Glomerular endothelial cell (primary cell): ENCODE measurements at regions not wholly inside any gene's neighbourhood (a gene's known extent, or its start where the extent isn't known, plus 50 kb on each side); places are given as distances from the start of the nearest gene placed in this dataset.
"Not testable (repeated sequence)": the region's sequence is repeated elsewhere in the genome, so short reads cannot be mapped to it uniquely, and the experiment has no call there.

Experiments used
- DNase-seq: peaks from one replicate; pipeline ENCODE4 v3.0.0-alpha.2; 2011; ENCODE audit warnings: low read depth, low spot score; ENCODE audit errors: extremely low read depth

DNA sequence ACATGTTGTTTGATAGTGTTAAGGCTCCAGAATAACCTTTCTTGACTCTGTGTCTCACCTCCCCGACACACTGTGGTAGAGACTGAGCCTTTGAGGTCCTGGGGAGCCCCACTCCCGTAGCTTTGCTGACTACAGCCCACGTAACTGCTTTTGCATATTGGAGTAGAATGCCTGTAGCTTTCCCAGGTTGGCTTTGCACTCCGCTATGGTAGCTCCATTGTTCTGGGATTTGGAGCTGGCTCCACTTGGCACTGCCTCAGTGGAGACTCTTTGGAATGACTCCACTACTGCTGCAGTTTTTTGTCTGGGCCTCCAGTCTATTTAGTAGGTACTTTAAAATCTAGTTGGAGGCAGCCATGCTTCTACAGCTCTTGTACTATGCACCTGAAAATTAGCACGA lies 56.2 kb upstream of the ANXA1 start:
- DNase-seq, result no peak

DNA sequence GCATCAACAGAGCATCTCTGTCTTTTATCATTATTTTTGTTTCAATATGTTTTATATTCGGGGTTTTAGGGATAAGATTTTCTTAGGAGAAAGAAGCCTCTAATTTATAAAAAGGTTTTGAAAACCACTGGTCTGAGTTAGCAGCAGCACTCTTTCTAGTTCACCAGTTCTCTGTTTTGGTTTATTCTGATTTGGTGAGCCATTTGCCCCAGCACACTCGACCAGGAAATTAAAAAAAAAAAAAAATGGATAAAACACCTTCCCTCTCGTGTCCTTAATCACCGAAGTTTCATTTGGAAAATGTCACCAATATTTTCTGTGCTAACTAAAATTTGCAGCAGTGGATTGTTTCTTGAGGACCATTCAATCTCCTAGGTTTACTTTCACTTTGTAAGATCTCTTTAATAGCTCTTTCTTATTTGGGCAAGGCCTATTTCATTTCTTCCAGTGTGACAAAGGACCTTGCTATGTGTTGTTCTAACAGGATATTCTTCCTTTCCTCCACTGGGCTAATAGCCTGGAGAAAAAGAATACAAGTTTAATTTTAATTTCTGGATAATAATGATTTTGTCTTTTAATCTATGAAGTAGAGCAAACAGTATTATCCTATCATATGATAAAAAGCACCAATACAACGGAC lies 57.8 kb upstream of the ANXA1 start:
- no peak for DNase-seq

DNA sequence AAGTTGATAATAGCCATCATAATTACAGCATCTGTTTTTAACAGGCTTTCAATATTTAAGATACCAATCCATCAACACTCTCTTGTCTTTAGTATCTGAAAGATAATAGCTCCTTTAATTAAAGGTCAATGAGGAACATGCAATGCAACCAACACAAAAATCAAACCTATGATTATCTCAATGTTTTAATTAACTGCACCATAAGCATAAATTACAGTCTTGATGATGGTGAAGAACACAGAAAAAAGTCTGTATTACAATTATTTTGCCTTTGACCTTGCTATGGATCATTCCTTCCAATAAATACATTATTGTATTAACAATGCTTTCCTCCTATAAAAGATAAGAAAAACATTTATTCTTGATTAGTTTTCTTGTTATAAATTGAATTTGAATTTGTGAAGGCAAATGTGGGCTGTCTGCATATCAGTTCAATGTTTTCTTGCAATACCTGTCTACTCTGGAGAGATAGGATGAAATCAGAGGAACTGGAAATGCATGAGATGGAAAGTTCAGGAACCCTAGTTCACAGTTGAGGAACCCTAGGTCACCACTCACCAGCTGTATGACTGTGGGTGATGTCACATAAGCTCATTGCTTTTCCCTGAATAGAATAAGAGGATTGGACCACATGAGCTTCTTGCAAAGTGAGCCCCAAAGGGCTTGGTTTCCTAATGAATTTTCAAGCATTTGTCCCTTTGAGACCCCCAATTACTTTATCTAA lies 58.5 kb upstream of the ANXA1 start:
- no peak for DNase-seq

DNA sequence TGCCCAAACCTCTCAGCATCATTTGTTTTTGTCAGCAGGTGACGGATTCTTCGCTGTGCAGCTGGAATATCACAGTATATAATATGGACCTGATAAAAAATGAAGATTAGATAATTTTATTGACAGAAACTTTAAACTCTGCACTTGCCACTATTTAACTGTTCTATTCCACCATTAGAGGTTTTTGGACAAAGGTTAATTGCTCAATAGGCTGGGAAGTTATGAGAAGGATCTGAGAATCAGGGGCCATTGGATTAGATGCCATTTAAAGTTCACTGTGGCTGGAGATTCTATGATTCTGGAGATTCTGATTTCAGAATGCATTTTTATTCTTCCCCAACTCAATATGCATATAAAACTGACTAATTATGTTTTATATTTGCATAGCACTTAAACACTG lies 59.8 kb upstream of the ANXA1 start:
- DNase-seq, result no peak

DNA sequence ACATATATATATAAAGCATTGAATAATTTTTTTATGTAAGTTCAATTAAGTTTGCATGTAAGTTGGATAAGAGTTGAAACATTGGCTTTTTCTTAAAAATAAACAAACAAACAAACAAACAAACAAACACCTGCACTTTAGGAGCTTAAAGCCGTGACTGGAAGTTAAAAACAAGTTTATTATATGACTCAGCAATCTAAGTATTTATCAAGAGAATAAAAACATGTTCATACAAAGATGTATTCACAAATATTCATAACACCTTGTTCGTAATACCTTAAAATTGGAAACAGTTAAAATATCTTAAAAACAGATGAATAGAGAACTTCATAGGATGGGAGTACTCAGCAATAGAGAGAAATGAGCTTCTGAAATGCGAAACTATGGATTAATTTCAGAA lies 61.5 kb upstream of the ANXA1 start:
- DNase-seq, result no peak

DNA sequence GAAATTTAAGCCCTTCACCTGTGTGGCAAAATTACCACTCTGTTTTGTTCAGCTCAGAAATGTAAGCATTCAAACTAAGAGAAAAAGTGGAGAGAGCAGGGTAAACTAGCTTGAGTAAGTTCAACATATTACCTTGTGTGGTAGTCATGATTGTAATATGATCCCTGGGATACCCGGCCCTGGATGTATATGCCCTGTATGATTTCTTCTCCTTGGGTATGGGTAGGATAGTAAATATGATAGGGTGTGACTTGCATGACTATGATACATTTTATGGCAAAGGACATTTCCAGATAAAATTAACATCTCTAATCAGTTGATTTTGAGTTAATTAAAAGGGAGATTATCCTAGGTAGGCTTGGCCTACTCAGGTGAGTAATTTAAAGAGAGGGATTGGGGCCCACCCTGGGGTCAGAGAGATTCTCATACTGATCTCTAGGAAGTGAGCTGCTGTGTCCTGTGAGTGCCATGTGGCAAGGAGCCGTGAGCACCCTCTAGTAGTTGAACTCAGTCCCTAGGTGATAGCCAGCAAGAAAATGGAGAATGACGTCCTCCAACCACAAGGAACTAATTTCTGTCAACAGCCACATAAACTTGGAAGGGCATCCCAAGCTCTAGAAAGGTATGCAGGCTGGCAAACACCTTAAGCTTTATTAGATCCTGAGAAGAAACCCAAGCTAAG lies 62.2 kb upstream of the ANXA1 start:
- no peak for DNase-seq

DNA sequence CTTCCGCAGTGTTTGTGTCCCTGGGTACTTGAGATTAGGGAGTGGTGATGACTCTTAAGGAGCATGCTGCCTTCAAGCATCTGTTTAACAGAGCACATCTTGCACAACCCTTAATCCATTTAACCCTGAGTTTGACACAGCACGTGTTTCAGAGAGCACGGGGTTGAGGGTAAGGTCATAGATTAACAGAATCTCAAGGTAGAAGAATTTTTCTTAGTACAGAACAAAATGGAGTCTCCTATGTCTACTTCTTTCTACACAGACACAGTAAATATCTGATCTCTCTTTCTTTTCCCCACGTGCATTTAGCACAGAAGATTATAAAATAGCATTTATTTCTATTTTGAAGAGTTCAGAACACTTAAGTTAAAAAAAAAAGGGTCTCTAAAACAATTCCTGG lies 63.8 kb upstream of the ANXA1 start:
- not testable (repeated sequence) for DNase-seq

DNA sequence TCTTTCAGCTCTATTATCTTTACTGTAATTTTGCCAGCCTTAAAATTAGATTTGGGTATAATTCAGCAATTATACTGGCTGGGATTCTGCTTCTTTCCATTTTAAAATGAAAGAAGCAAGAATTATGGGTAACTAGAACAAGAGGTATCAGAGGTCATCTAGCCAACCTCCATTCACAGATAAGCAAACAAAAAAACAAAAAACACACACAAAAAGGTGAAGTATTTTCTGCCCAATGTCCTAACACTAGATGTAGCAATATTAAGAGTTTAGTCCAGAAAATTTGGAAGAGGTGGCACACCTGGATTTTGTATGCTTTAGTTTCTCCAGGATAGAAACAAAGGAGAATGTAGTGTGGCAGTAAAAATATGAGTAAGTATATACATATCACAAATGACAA lies 68.1 kb upstream of the ANXA1 start:
- no peak for DNase-seq

DNA sequence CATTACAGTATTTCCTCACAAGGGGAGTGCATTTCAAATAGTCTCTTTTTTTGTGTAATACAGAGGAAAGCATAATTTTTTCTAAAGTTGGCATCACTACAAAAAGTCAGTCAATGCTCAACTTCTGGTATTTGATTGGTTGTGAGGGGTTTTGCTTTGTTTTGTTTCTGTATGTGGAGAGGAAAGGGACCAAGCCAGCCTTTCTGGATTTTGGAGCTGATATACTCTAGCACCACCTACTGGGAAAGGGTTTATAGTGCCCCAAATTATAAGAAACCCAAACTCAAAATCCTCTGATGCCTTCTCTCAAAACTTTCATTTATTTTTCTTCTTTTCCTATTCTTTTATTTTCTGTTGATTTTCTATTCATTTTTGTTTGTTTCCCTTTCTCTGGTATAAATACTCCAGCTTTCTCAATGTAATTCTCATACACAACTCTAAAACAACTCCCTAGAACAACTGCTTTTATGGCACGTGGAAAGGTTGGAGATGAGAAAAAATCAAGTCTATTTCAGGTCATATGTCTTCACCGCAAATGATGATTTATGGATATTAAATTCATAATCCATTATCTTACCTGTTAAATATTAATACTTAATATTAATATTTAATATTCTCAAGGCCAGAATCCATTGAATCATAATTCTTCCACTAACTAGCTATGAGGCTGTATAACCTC lies 69.5 kb upstream of the ANXA1 start:
- peak; percentile 74 for DNase-seq

DNA sequence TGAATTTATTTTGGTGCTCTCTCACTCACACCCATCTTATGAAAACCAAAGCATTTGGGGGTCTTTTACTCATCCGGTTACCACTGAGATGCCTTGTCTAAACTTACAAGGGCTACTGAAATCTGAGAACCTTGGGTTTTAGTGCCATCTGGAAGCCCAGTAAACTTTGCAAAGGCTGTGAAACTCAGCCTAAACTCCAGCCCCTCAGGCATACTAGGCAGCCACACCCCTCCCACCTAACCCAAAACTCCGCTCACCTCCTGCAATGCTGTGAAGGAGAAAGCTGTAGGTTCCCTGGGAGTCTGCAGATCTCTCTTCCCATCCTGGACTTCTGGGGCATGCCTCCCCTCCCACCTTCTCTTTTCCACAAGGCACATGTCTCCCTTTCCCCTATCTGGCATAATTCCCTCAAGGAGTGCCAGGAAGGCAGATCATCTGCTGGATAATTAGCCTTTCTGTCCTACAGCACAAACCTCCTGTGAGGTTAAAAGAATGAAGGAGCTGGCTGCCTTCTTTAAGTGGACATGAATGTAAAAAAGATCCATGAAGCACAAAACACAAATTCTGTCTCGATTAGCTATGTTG lies 71.5 kb upstream of the ANXA1 start:
- DNase-seq, result no peak

DNA sequence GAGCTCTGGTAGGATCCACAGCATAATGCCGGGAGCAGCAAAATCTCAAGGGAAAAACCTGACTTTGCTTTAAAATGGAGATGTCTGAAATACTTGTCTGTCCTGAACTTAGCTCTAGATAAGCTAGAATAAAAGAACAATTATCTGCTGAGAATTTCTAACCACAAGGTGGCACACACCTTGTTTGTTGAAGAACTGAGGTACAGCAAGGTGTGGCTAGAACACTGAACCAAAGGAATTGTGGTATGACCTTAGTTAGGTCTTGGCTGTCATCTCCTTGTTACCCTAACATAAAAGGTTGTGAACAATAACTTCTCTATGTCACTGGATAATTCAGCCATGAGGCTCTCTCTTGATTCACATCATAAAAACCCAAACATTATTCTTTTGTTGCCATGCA lies 72.3 kb upstream of the ANXA1 start:
- no peak for DNase-seq

DNA sequence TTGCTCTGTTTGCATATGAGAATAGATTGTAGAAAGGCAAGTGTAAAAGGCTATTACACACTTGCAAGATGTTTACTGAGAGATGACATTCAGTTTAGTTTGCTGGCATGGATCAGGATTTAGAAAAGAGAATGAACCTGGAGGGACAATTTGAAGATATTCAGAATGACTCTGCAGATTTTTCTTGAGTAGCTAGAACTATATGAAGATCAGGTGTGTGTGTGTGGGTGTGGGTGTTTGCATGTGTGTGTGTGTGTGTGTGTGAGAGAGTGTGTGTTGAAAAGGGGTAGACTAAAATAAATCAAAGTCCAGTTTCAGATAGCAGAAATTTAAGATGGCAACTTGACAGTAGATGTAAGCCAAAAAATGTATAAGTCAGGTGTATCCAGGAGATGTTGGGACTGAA lies 74.0 kb upstream of the ANXA1 start:
- DNase-seq, result no peak

DNA sequence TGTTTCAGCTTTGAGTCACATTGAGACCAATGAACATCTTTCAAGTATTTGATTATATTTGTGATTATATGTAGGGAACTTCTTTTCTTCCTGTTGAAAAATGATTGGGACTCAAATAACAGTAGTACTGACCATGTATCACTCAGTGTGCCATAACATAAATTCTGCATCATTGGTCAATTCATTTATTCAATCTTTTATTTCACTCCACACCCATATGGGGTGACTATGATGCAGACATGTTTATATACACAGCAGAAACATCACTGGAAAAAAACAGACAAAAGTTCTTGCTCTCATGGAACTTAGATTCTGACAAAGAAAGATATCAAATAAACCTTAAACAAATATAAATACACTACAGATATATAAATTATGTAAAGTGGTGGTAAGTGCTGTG lies 74.7 kb upstream of the ANXA1 start:
- DNase-seq, result no peak

DNA sequence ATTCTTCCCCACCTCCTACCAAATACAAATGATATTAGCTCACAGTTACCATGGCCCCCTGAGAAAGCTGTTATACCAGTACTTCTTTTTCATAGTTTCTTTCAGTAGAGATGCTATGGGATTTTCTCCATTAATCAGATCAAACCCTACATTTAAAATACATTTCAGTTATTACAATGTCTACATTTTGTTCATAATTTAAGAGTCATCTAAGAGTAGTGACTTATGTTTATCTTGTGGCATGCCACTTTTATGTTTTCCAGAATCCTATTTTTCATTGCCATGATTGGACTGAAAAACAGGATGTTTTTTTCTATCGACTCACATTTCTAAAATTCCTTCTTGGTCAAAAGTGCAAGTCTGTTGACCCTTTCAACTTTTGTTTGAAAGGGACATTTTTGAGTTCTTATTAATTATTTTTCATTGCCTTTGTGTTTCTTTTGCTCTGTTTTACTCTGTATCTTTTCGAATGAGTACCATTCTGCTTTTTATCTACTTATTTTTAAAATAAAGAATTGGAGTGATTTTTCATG lies 77.4 kb upstream of the ANXA1 start:
- DNase-seq, result peak; percentile 48

DNA sequence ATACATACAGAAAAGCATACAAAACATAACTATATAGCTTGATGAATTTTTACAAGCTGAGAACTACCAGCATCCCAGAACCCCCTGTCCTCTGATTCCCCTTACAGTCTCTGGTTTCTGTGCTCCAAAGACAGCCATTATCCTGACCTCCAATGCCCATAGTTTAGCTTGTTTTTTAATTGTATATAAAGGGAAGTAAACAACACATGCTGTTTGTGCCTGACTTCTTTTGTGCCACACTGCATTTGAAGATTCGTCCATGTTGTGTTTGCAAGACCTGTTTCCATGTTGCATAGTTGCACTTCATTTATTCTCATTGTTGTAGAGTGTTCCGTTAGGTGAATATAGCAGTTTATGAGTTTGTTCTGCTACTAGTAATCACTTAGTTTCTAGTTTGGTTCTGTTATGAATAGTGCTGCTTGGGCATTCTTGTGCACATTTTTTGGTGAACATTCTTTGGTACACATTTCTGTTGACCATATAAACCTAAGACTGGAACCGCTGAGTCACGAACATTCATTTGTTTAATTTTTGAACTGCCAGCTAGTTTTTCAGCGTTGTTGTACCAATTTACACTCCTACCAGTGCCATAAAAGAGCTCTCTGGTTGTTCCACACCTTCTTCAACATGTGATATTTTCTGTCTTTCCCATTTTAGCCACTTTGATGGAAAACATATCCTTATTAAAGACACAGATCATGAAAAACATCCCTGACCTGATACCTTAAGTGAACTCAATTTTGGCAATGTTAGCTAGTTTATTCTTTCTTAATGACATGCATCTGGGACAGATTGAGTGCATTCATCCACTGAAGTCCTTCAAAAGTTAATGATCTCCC lies 78.1 kb upstream of the ANXA1 start:
- DNase-seq, result no peak

DNA sequence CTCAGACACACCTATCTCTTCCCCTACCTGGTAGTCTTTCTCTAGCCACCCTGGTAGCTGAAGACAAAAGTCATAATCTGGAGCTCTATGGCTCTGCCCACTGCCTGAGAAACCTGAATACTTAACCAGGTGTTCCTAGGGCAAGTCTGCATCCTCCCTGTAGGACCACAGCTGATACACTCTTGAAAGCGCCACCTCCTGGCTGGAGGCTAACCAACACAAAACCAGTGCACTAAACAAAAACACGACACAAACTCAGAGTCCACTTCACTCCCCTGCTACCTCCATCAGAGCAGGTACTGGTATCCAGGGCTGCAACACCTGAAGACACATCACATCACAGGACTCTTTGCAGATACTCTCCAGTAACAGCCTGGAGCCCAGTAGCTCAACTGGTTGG lies 84.6 kb upstream of the ANXA1 start:
- no peak for DNase-seq

DNA sequence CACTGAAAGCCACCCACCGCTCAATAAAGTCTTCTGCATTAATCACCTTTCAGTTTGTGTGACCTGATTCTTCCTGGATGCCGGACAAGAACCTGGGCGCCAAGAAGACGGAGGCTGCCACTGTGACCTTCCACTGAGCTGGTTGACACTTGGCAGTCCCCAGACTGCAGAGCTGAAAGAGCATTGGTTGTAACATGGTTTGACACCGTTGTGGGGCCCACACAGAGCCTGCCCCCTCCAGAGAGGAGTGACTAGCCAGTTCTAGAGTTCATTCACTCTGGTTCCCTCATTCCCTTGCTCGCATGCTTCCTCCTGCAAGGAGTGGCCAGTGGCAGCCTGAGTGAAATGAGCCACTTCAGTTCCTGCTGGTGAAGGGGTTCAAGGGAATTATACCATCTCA lies 86.2 kb upstream of the ANXA1 start:
- DNase-seq, result no peak

DNA sequence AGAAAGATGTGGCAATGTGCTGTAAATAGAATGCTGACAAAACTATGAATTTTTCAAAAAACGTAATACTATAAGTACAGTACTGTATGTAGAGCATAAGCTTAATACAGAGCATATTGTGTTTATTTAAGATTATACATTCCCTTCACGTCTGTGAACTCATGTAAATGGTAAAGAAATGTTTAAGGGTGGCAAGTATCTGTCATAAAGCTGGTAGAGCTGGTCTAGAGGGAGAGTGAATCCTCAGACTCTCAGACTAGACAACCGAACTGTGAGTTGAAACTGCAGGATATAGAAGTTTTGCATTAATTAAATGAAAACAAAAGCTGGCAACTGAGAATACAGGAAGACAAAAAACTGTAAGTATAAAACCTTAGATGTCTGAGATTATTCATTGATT lies 87.3 kb upstream of the ANXA1 start:
- DNase-seq, result no peak

DNA sequence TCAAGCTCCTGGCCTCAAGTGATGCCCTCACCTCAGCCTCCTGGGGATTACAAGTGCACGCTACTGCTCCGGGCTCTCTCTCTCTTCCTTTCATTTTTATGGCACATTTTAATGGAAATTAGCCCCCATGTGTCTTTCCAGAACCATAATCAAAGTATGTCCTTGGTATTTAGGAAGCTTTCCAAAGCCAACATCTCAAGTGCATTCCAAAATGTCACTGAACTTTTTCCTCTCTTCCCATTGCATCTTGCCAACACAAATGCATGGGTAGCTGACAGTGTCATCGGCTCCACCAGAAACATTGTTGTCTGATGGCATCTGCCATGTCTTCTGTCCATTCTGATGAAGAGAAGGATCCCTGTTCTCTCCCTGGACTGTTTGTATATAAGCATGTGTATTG lies 90.5 kb upstream of the ANXA1 start:
- no peak for DNase-seq

DNA sequence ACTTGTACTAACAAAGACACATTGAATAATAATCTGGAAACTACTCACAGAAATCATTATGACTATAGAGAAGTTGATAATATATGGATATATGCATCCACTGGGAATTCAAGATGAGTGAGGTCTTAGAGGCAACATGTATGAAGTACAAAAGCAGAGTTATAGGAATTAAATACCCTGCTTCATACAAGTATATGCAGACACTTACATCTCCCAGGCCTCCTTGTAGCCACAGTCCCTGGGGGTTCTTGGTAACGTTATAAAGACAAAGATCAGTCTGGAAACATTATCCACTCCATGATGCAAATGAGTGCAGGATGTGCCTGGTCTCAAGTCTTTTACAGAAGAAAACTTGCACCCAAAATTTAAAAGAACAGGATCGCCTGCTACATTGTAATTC lies 92.4 kb upstream of the ANXA1 start:
- no peak for DNase-seq
